IgD-negative memory B cell (primary cell): ENCODE measurements at regions not wholly inside any gene's neighbourhood (a gene's known extent, or its start where the extent isn't known, plus 50 kb on each side); places are given as distances from the start of the nearest gene placed in this dataset.
"Not testable (repeated sequence)": the region's sequence is repeated elsewhere in the genome, so short reads cannot be mapped to it uniquely, and the experiment has no call there.

Experiments
- H3K27ac Mint-ChIP-seq, 3 donors: one replicate each; pipeline ENCODE4 v1.8.0; 2020 to 2022; ENCODE audit warnings: mild to moderate bottlenecking in 3 of 3, mixed read lengths in 3 of 3, moderate library complexity in 1 of 3
- H3K27me3 Mint-ChIP-seq: one replicate; pipeline ENCODE4 v1.8.0; 2021; ENCODE audit warnings: mixed read lengths
- H3K36me3 Mint-ChIP-seq: one replicate; pipeline ENCODE4 v1.8.0; 2020; ENCODE audit warnings: mild to moderate bottlenecking, mixed read lengths
- H3K4me1 Mint-ChIP-seq, 3 donors: one replicate each; pipeline ENCODE4 v1.8.0; 2020 to 2022; ENCODE audit warnings: mixed read lengths in 3 of 3, mild to moderate bottlenecking in 1 of 3
- H3K4me3 Mint-ChIP-seq, 4 donors: one replicate each; pipeline ENCODE4 v1.8.0; 2020 to 2022; ENCODE audit warnings: mild to moderate bottlenecking in 4 of 4, mixed read lengths in 4 of 4, moderate library complexity in 3 of 4
- H3K9me3 Mint-ChIP-seq, 3 donors: one replicate each; pipeline ENCODE4 v1.8.0; 2020 to 2021; ENCODE audit warnings: mixed read lengths in 3 of 3, mild to moderate bottlenecking in 1 of 3

GRCh38 chr2:185511925-185512324 is 226.7 kb upstream of the FSIP2 start:
- Mint-ChIP-seq H3K27ac (no peak overlapping the region), H3K36me3 (peaks cover 2% of the 10 kb centered on the region), H3K4me1 (peaks cover 0 to 1% (median 0%) of the 10 kb centered on the region in 3 donors), H3K4me3 (no peak overlapping the region), H3K9me3 (peaks cover 4 to 23% (median 9%) of the 10 kb centered on the region in 3 donors), H3K27me3 (no peaks in the 10 kb centered on the region)

GRCh38 chr2:185522472-185522871 is 216.1 kb upstream of the FSIP2 start:
- no peak overlapping the region for H3K27ac Mint-ChIP-seq
- H3K4me1 Mint-ChIP-seq: peaks cover 0 to 5% (median 0%) of the 10 kb centered on the region in 3 donors
- peaks cover 3 to 13% (median 7%) of the 10 kb centered on the region in 3 donors for H3K9me3 Mint-ChIP-seq
- H3K36me3 Mint-ChIP-seq: no peaks in the 10 kb centered on the region
- no peaks in the 10 kb centered on the region for H3K27me3 Mint-ChIP-seq
- H3K4me3 Mint-ChIP-seq: no peak overlapping the region

GRCh38 chr2:185524242-185524641 is 214.4 kb upstream of the FSIP2 start:
- H3K36me3 Mint-ChIP-seq, H3K9me3 Mint-ChIP-seq, H3K4me3 Mint-ChIP-seq, H3K27ac Mint-ChIP-seq, H3K4me1 Mint-ChIP-seq, H3K27me3 Mint-ChIP-seq: not testable (repeated sequence)

GRCh38 chr2:185526161-185526560 is 212.4 kb upstream of the FSIP2 start:
- H3K36me3 Mint-ChIP-seq: no peaks in the 10 kb centered on the region
- H3K4me3 Mint-ChIP-seq: no peak overlapping the region
- H3K27me3 Mint-ChIP-seq: no peaks in the 10 kb centered on the region
- no peak overlapping the region for H3K27ac Mint-ChIP-seq
- peaks cover 0 to 5% (median 0%) of the 10 kb centered on the region in 3 donors for H3K4me1 Mint-ChIP-seq
- H3K9me3 Mint-ChIP-seq: peaks cover 4 to 8% (median 5%) of the 10 kb centered on the region in 3 donors

- Mint-ChIP-seq H3K27ac (no peak overlapping the region), H3K9me3 (peaks cover 0 to 3% (median 2%) of the 10 kb centered on the region in 3 donors), H3K4me3 (no peak overlapping the region), H3K36me3 (no peaks in the 10 kb centered on the region), H3K27me3 (no peaks in the 10 kb centered on the region), H3K4me1 (no peaks in the 10 kb centered on the region)
Observed at GRCh38 chr2:185531721-185532120, 206.9 kb upstream of the FSIP2 start.

- peaks cover 0 to 3% (median 0%) of the 10 kb centered on the region in 3 donors for H3K9me3 Mint-ChIP-seq
- H3K27ac Mint-ChIP-seq: no peak overlapping the region
- H3K4me1 Mint-ChIP-seq: no peaks in the 10 kb centered on the region
- H3K27me3 Mint-ChIP-seq: no peaks in the 10 kb centered on the region
- H3K36me3 Mint-ChIP-seq: no peaks in the 10 kb centered on the region
- H3K4me3 Mint-ChIP-seq: no peak overlapping the region
Observed at GRCh38 chr2:185537689-185538088, 200.9 kb upstream of the FSIP2 start.

- Mint-ChIP-seq H3K27me3 (no peaks in the 10 kb centered on the region), H3K9me3 (peaks cover 0 to 12% (median 2%) of the 10 kb centered on the region in 3 donors), H3K4me1 (peaks cover 0 to 2% (median 0%) of the 10 kb centered on the region in 3 donors), H3K36me3 (no peaks in the 10 kb centered on the region), H3K27ac (no peak overlapping the region), H3K4me3 (no peak overlapping the region)
Observed at GRCh38 chr2:185567196-185567595, 171.4 kb upstream of the FSIP2 start.

GRCh38 chr2:185567940-185568339 is 170.7 kb upstream of the FSIP2 start:
- no peak overlapping the region for H3K27ac Mint-ChIP-seq
- no peaks in the 10 kb centered on the region for H3K27me3 Mint-ChIP-seq
- H3K9me3 Mint-ChIP-seq: peaks cover 0 to 12% (median 2%) of the 10 kb centered on the region in 3 donors
- peak overlapping the region in 1 of 4 donors; percentile 60 for H3K4me3 Mint-ChIP-seq
- H3K4me1 Mint-ChIP-seq: peaks cover 0 to 2% (median 0%) of the 10 kb centered on the region in 3 donors
- H3K36me3 Mint-ChIP-seq: no peaks in the 10 kb centered on the region

- no peaks in the 10 kb centered on the region for H3K4me1 Mint-ChIP-seq
- H3K4me3 Mint-ChIP-seq: no peak overlapping the region
- no peaks in the 10 kb centered on the region for H3K27me3 Mint-ChIP-seq
- peaks cover 0 to 3% (median 2%) of the 10 kb centered on the region in 3 donors for H3K9me3 Mint-ChIP-seq
- H3K36me3 Mint-ChIP-seq: no peaks in the 10 kb centered on the region
- no peak overlapping the region for H3K27ac Mint-ChIP-seq
Observed at GRCh38 chr2:185578322-185578721, 160.3 kb upstream of the FSIP2 start.

GRCh38 chr2:185583058-185583816 is 155.4 kb upstream of the FSIP2 start:
- H3K9me3 Mint-ChIP-seq: peaks cover 2 to 5% (median 4%) of the 10 kb centered on the region in 3 donors
- no peaks in the 10 kb centered on the region for H3K27me3 Mint-ChIP-seq
- H3K36me3 Mint-ChIP-seq: peaks cover 2% of the 10 kb centered on the region
- H3K4me1 Mint-ChIP-seq: no peaks in the 10 kb centered on the region
- no peak overlapping the region for H3K27ac Mint-ChIP-seq
- peak overlapping the region in 1 of 4 donors; percentile 2 for H3K4me3 Mint-ChIP-seq

GRCh38 chr2:185585165-185585564 is 153.4 kb upstream of the FSIP2 start:
- peak overlapping the region in 1 of 4 donors; percentile 39 for H3K4me3 Mint-ChIP-seq
- not testable (repeated sequence) for H3K36me3 Mint-ChIP-seq, H3K27ac Mint-ChIP-seq, H3K27me3 Mint-ChIP-seq, H3K4me1 Mint-ChIP-seq, H3K9me3 Mint-ChIP-seq

- H3K4me1 Mint-ChIP-seq, H3K27me3 Mint-ChIP-seq, H3K36me3 Mint-ChIP-seq, H3K27ac Mint-ChIP-seq, H3K4me3 Mint-ChIP-seq, H3K9me3 Mint-ChIP-seq: not testable (repeated sequence)
Observed at GRCh38 chr2:185591276-185591675, 147.3 kb upstream of the FSIP2 start.

GRCh38 chr2:185607945-185608344 is 130.7 kb upstream of the FSIP2 start:
- Mint-ChIP-seq H3K4me1 (no peaks in the 10 kb centered on the region), H3K27ac (no peak overlapping the region), H3K4me3 (no peak overlapping the region), H3K36me3 (no peaks in the 10 kb centered on the region), H3K9me3 (peaks cover 0 to 6% (median 6%) of the 10 kb centered on the region in 3 donors), H3K27me3 (no peaks in the 10 kb centered on the region)

GRCh38 chr2:185608799-185609198 is 129.8 kb upstream of the FSIP2 start:
- H3K36me3 Mint-ChIP-seq: no peaks in the 10 kb centered on the region
- no peak overlapping the region for H3K4me3 Mint-ChIP-seq
- H3K9me3 Mint-ChIP-seq: peaks cover 0 to 10% (median 6%) of the 10 kb centered on the region in 3 donors
- no peaks in the 10 kb centered on the region for H3K4me1 Mint-ChIP-seq
- H3K27ac Mint-ChIP-seq: no peak overlapping the region
- no peaks in the 10 kb centered on the region for H3K27me3 Mint-ChIP-seq

GRCh38 chr2:185610301-185610700 is 128.3 kb upstream of the FSIP2 start:
- no peak overlapping the region for H3K4me3 Mint-ChIP-seq
- no peak overlapping the region for H3K27ac Mint-ChIP-seq
- H3K9me3 Mint-ChIP-seq: peaks cover 0 to 9% (median 0%) of the 10 kb centered on the region in 3 donors
- no peaks in the 10 kb centered on the region for H3K27me3 Mint-ChIP-seq
- no peaks in the 10 kb centered on the region for H3K36me3 Mint-ChIP-seq
- no peaks in the 10 kb centered on the region for H3K4me1 Mint-ChIP-seq

- peaks cover 0 to 4% (median 0%) of the 10 kb centered on the region in 3 donors for H3K9me3 Mint-ChIP-seq
Observed at GRCh38 chr2:185618625-185619024, 120.0 kb upstream of the FSIP2 start.

More at GRCh38 chr2:185618625-185619024, 120.0 kb upstream of the FSIP2 start:
- no peak overlapping the region for H3K4me3 Mint-ChIP-seq
- no peak overlapping the region for H3K27ac Mint-ChIP-seq
- no peaks in the 10 kb centered on the region for H3K27me3 Mint-ChIP-seq
- H3K4me1 Mint-ChIP-seq: no peaks in the 10 kb centered on the region
- no peaks in the 10 kb centered on the region for H3K36me3 Mint-ChIP-seq
